Esophagus squamous epithelium (tissue), 4 donors: ENCODE measurements at regions not wholly inside any gene's neighbourhood (a gene's known extent, or its start where the extent isn't known, plus 50 kb on each side); places are given as distances from the start of the nearest gene placed in this dataset.

Source experiments
- POLR2A ChIP-seq, 4 donors: fragments of 450-650 bp; IDR thresholded peaks; one replicate each; pipeline ENCODE4 v1.6.1; 2017; ENCODE audit warnings: antibody characterized with exemption in 4 of 4, mild to moderate bottlenecking in 4 of 4, moderate library complexity in 3 of 4
- TF ChIP-seq, protein P1 (sequence below), 6 experiments: fragments of 450-650 bp in 4 of 6; fragments of 200-600 bp in 2 of 6; sonication (generic) in 2 of 6; IDR thresholded peaks; one replicate each; pipeline ENCODE4 v1.5.1; 2016 to 2019; ENCODE audit warnings: antibody characterized with exemption in 6 of 6, mild to moderate bottlenecking in 4 of 6, moderate library complexity in 4 of 6

DNA sequence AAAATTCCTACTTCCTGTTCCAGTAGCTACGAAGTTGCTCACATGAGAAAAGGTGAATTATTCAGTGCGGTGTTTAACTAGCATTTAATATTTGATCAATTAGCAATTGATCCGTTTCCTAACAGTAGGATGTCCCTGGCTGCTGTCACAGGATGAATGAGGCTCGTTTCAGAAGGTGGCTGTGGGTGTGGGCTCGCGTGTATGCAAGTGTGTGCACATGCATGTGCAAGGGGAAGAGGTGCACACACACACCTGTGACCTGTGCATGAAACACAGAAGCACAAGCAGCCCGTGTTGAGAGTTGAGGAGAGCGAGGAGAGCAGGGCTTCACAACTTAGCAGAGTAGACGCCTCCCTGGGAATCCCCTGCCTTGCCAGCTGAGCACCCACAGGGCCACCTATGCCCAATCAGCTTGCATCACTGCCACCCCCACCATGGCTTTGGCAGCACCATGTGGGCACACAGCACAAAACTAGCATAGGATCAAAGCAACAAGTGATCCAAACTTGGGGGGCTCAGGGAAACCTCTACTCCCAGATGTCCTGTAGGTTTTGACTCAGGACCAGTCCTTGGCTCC lies 107.2 kb downstream of the C5orf15 start:
- TF ChIP-seq, protein P1, sequence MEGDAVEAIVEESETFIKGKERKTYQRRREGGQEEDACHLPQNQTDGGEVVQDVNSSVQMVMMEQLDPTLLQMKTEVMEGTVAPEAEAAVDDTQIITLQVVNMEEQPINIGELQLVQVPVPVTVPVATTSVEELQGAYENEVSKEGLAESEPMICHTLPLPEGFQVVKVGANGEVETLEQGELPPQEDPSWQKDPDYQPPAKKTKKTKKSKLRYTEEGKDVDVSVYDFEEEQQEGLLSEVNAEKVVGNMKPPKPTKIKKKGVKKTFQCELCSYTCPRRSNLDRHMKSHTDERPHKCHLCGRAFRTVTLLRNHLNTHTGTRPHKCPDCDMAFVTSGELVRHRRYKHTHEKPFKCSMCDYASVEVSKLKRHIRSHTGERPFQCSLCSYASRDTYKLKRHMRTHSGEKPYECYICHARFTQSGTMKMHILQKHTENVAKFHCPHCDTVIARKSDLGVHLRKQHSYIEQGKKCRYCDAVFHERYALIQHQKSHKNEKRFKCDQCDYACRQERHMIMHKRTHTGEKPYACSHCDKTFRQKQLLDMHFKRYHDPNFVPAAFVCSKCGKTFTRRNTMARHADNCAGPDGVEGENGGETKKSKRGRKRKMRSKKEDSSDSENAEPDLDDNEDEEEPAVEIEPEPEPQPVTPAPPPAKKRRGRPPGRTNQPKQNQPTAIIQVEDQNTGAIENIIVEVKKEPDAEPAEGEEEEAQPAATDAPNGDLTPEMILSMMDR (IDR thresholded peaks at IDR 0.05): no peak
- TF ChIP-seq POLR2A (IDR thresholded peaks at IDR 0.05): no peak
